Brain pericyte (primary cell): ENCODE measurements at regions not wholly inside any gene's neighbourhood (a gene's known extent, or its start where the extent isn't known, plus 50 kb on each side); places are given as distances from the start of the nearest gene placed in this dataset.

Experiments used
- DNase-seq: peaks from one replicate; pipeline ENCODE4 v3.0.0-alpha.2; 2012; ENCODE audit warnings: low read depth, low spot score

- no peak for DNase-seq
Observed at GRCh38 chr13:111844222-111844671, 222.7 kb upstream of the SOX1 start.

- no peak for DNase-seq
Observed at GRCh38 chr13:111844682-111845081, 222.3 kb upstream of the SOX1 start.

GRCh38 chr13:111845621-111846351, 221.2 kb upstream of the SOX1 start:
- no peak for DNase-seq

GRCh38 chr13:111846391-111847159, 220.4 kb upstream of the SOX1 start:
- DNase-seq: no peak

GRCh38 chr13:111847964-111848363, 219.0 kb upstream of the SOX1 start:
- DNase-seq: no peak

- DNase-seq: no peak
Observed at GRCh38 chr13:111850458-111850857, 216.5 kb upstream of the SOX1 start.

- no peak for DNase-seq
Observed at GRCh38 chr13:111850976-111851375, 216.0 kb upstream of the SOX1 start.

GRCh38 chr13:111852725-111853518, 214.0 kb upstream of the SOX1 start:
- no peak for DNase-seq

- no peak for DNase-seq
Observed at GRCh38 chr13:111853721-111854120, 213.2 kb upstream of the SOX1 start.

- no peak for DNase-seq
Observed at GRCh38 chr13:111854403-111854802, 212.5 kb upstream of the SOX1 start.

- no peak for DNase-seq
Observed at GRCh38 chr13:111855191-111855590, 211.8 kb upstream of the SOX1 start.

GRCh38 chr13:111855786-111856185, 211.2 kb upstream of the SOX1 start:
- DNase-seq: no peak

GRCh38 chr13:111856571-111856970, 210.4 kb upstream of the SOX1 start:
- no peak for DNase-seq

GRCh38 chr13:111857336-111857735, 209.6 kb upstream of the SOX1 start:
- DNase-seq: no peak

- DNase-seq: no peak
Observed at GRCh38 chr13:111857846-111858560, 208.9 kb upstream of the SOX1 start.

GRCh38 chr13:111858571-111858970, 208.4 kb upstream of the SOX1 start:
- no peak for DNase-seq

GRCh38 chr13:111859354-111860230, 207.4 kb upstream of the SOX1 start:
- DNase-seq: no peak

GRCh38 chr13:111860231-111860552, 206.8 kb upstream of the SOX1 start:
- no peak for DNase-seq

GRCh38 chr13:111861319-111861718, 205.6 kb upstream of the SOX1 start:
- DNase-seq: no peak

- DNase-seq: no peak
Observed at GRCh38 chr13:111861766-111862366, 205.1 kb upstream of the SOX1 start.
